Hematopoietic multipotent progenitor cell treated with erythropoietin and hydrocortisone succinate and interleukin-3 and kit ligand, for 15 days (in vitro differentiated cells): ENCODE measurements at regions not wholly inside any gene's neighbourhood (a gene's known extent, or its start where the extent isn't known, plus 50 kb on each side); places are given as distances from the start of the nearest gene placed in this dataset.

ENCODE experiments used
- DNase-seq: peaks from one replicate; pipeline ENCODE4 v3.0.0-alpha.2; 2015; ENCODE audit warnings: low spot score

DNA sequence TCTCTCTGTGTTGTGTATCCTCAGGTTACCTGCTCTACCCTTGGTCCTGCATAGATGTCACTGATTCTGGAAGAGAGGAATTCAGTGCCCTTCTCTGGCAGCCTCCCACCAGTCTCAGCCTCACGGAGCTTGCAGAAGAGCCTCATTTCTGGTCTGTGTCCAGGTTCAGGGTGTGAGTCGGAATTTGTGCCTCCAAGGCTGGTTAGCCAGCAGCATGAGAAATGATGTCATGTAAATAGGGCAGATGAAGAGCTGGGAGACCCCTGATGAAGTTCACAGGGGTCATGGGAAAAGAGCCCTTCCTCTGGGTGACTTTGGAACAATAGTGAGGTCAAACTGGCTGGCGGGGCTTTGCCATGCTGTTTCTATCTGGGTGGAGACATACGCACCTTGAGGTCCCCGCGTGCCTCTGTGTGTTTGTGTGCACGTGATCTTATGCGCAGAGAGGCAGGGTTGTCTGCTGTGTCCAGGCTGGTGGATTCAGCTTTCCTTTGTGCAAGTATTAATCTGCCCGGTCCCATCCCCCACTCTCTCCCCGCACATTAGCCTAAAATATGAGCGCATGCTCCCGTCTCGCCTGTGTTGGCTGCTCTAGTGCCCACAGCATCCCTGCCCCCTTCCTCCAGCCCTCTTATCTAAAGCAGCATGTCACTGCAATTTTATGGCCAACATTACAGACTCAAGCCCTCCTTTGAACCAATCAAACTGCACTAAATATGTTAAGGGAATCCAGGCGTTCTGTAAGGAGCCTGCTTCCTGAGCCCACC, 256.3 kb upstream of the ZFHX3 start:
- no peak for DNase-seq

DNA sequence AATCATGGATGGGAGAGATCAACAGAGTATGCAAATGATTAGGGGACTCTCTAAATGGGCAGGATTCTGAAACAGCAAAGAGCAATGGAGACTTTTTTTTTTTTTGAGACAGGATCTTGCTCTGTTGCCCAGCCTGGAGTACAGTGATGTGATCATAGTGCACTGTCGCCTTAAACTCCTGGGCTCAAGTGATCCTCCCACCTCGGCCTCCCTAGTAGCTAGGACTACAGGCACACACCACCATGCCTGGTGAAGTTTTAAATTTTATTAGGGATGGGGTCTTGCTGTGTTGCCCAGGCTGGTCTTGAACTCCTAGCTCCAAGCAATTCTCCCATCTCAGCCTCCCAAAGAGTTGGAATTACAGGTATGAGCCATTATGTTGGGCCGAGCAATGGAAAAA, 255.0 kb upstream of the ZFHX3 start:
- no peak for DNase-seq

GRCh38 chr16:73301984-73302383, 254.1 kb upstream of the ZFHX3 start:
- no peak for DNase-seq

DNA sequence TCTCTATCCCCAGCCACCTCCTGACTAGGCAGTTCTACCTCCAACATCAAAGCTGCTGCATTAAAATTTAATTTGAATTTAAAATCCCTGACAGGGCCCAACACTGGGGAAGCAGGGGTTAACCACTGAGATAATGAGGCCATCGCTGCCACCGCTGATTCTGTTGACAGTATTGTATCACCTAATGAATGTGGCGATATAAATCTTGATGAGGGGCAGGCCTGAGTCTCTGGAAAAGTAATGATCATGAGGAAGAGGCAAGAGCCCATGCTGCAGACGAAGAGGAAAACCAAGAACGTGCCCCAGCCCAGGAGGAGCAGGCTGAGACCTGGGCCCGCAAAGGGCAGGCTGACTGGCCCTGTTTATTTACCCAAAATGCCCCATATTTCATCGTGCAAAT, 251.4 kb upstream of the ZFHX3 start:
- no peak for DNase-seq

DNA sequence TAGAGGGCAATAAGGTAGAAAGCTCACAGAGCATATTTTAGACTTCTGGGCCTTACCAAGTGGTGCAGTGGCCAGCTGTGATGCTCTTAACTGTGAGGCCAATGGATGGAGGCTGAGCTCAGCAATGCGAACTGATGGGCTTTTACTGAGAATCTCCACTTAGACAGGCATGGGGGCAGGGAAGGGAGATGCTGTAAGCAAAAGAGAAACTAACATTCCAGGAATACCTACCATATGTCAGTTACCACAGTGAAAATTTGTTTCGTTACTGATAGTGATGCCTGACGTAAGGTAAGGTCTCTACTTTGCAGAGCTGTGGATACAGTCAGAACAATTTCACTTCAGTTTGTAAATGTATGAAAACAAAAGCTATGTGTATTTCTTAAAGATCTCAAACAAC, 250.6 kb upstream of the ZFHX3 start:
- DNase-seq = no peak

GRCh38 chr16:73290258-73290657, 242.3 kb upstream of the ZFHX3 start:
- no peak for DNase-seq

GRCh38 chr16:73289232-73289631, 241.3 kb upstream of the ZFHX3 start:
- DNase-seq = no peak

- no peak for DNase-seq
Measured at GRCh38 chr16:73288520-73288919, 240.6 kb upstream of the ZFHX3 start.

- DNase-seq = no peak
Measured at GRCh38 chr16:73287859-73288405, 240.0 kb upstream of the ZFHX3 start.

DNA sequence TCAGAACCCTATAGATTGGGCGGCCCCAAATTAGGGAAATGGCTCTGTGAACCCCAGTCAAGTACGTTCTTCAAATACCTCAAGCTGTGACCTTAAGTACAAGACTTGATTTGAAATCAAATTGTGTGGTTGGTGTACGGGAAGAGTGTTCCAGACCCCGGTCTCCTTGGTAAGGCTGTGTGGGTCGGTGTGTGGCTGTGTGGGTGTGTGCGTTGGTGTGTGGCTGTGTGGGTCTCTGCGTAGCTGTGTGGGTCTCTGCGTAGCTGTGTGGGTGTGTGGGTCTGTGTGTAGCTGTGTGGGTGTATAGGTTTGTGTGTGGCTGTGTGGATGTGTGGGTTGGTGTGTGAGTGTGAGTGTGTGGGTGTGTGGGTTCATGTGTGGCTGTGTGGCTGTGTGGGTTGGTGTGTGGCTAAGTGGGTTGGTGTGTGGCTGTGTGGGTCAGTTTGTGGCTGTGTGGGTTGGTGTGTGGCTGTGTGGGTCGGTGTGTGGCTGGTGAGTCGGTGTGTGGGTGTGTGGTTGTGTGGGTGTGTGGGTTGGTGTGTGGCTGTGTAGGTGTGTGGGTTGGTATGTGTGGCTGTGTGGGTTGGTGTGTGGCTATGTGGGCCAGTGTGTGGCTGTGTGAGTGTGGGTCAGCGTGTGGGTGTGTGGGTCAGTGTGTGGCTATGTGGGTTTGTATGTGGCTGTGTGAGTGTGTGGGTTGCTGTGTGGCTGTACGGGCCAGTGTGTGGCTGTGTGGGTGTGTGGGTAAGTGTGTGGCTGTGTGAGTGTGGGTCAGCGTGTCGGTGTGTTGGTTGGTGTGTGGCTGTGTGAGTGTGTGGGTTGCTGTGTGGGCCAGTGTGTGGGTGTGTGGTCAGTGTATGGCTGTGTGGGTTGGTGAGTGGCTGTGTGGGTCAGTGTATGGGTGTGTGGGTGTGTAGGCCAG, 238.7 kb upstream of the ZFHX3 start:
- no peak for DNase-seq

GRCh38 chr16:73285436-73286201, 237.7 kb upstream of the ZFHX3 start:
- DNase-seq = no peak

GRCh38 chr16:73280388-73280787, 232.5 kb upstream of the ZFHX3 start:
- no peak for DNase-seq

DNA sequence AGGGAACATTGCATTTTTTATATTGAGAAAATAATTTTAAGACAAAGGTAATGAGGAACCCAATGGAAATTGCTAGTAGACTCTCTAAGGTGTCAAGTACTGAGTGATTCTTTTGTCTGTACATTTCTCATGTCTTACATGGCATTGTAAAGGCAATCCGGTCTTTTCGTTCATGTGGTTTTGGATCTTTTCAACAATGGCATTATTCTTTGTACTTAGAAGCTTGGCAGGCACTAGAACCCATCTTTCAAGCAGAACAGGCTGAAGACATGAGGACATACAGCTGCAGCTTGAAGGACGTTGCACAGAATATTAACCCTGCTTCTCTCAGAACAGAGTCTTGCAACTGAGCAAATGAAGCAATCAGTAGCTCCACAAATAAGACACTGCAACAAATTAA, 231.5 kb upstream of the ZFHX3 start:
- no peak for DNase-seq

GRCh38 chr16:73277071-73277470, 229.1 kb upstream of the ZFHX3 start:
- DNase-seq = no peak

DNA sequence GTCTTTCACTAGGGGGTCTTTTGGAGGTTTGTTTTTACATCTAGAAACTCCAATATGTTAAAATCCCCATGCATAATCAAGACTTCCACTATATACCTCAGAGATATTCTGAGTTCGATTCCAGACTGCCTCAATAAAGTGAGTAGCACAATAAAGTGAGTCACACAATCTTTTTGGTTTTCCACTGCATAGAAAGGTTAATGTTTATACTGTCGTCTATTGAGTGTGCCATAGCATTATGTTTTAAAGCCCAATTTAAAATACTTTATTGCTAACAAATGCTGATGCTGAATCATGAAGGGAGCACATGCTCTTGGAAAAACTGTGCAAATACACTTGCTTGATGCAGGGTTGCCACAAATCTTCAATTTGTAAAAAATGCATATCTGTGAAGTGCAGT, 227.5 kb upstream of the ZFHX3 start:
- DNase-seq = no peak

GRCh38 chr16:73275024-73275423, 227.1 kb upstream of the ZFHX3 start:
- no peak for DNase-seq

DNA sequence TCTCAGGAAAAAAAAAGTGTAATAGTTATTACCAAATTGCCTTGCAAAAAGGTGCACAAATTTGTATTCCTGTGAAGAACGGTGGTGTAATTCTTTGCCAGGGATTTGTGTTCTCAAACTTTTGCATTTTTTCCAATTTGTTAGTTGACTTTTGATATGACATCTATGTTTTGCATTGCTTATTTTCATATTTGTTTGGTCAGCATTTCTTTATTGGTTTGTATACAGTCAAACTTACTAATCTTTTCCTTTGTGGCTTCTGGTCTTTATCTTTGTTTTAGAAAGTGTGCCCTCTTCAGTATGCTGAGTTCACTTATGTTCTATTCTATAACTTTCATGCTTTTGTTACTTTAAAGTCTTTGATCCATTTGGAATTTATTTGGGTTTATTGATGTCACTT, 226.2 kb upstream of the ZFHX3 start:
- no peak for DNase-seq

DNA sequence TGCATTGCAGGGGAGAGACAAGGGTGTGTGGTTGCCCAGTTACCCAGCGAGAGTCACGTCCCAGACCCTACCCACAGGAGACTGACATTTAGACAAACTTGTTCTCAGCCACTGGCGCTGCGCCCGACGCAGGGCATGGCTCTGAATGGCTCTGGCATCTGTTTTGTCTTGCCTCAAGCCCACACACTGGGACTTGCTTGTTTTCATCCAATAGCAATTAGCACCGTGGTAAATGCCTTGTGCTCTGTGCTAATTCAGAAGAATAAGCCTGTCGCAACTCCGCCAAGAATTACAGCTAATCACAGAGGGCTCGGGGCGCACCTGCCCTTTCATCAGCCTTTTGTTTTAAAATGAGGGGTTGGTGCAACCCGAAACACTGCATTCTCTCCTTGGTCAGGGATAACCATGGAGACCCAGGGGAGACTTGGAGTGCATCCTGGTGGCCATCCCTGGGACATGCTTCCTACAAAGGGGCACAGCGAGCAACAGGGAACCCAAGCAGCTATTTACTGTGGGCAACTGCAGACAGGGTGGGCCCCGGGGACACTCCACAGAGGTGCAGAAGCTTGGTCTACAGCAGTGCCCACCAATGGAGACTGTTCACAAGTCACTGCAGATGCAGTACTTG, 220.6 kb upstream of the ZFHX3 start:
- DNase-seq = no peak

GRCh38 chr16:73265935-73266334, 218.0 kb upstream of the ZFHX3 start:
- no peak for DNase-seq

- no peak for DNase-seq
Measured at GRCh38 chr16:73265124-73265837, 217.4 kb upstream of the ZFHX3 start.

DNA sequence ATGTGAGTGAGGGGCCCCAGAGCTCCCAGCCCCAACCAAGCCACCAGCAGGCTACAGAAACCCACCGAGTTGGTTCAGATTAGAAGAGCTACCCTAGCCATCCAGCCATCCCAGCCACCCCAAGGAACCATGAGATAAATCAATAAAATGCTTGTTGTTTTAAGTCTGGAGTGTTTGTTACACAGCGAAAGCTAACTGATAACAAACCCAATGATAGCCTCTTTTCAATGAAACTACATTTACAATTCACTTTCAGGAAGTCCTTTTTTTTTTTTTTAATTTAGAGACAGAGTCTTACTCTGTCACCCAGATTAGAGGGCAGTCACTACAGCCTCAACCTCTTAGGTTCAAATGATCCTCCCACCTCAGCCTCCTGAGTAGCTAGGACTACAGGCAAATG, 215.0 kb upstream of the ZFHX3 start:
- no peak for DNase-seq
